DMS114 treated with DMSO at 0.1 percent for 48 hours (cell line): ENCODE measurements at regions not wholly inside any gene's neighbourhood (a gene's known extent, or its start where the extent isn't known, plus 50 kb on each side); places are given as distances from the start of the nearest gene placed in this dataset.

Source experiments
- DNase-seq: peaks from one replicate; lab custom pipeline; 2025; ENCODE audit not compliant: unreplicated experiment; lab: John Stamatoyannopoulos, UW

GRCh38 chr4:23355258-23355657, 534.6 kb downstream of the PPARGC1A start:
- no peak for DNase-seq

- DNase-seq = no peak
Measured at GRCh38 chr4:23353200-23353599, 536.6 kb downstream of the PPARGC1A start.

GRCh38 chr4:23348789-23349498, 540.9 kb downstream of the PPARGC1A start:
- no peak for DNase-seq

GRCh38 chr4:23337292-23337691, 552.6 kb downstream of the PPARGC1A start:
- DNase-seq = no peak

GRCh38 chr4:23333946-23334878, 555.6 kb downstream of the PPARGC1A start:
- no peak for DNase-seq

- no peak for DNase-seq
Measured at GRCh38 chr4:23333556-23333945, 556.3 kb downstream of the PPARGC1A start.

GRCh38 chr4:23332313-23332712, 557.5 kb downstream of the PPARGC1A start:
- no peak for DNase-seq

GRCh38 chr4:23327120-23327519, 562.7 kb downstream of the PPARGC1A start:
- no peak for DNase-seq

GRCh38 chr4:23324021-23324690, 565.7 kb downstream of the PPARGC1A start:
- DNase-seq = no peak

- DNase-seq = no peak
Measured at GRCh38 chr4:23323436-23323835, 566.4 kb downstream of the PPARGC1A start.

- no peak for DNase-seq
Measured at GRCh38 chr4:23322732-23323131, 567.1 kb downstream of the PPARGC1A start.

- no peak for DNase-seq
Measured at GRCh38 chr4:23320931-23321587, 568.8 kb downstream of the PPARGC1A start.

- DNase-seq = no peak
Measured at GRCh38 chr4:23312686-23313085, 577.2 kb downstream of the PPARGC1A start.

- no peak for DNase-seq
Measured at GRCh38 chr4:23311983-23312382, 577.9 kb downstream of the PPARGC1A start.

GRCh38 chr4:23305026-23305425, 584.8 kb downstream of the PPARGC1A start:
- no peak for DNase-seq

- DNase-seq = no peak
Measured at GRCh38 chr4:23298371-23298770, 591.5 kb downstream of the PPARGC1A start.

- no peak for DNase-seq
Measured at GRCh38 chr4:23297327-23297726, 592.5 kb downstream of the PPARGC1A start.

GRCh38 chr4:23291139-23291538, 598.4 kb downstream of the GBA3 start:
- no peak for DNase-seq

- DNase-seq = no peak
Measured at GRCh38 chr4:23290656-23291055, 597.9 kb downstream of the GBA3 start.

GRCh38 chr4:23279377-23279986, 586.7 kb downstream of the GBA3 start:
- no peak for DNase-seq

- no peak for DNase-seq
Measured at GRCh38 chr4:23278845-23279244, 586.1 kb downstream of the GBA3 start.
